ENCODE measurements at regions not wholly inside any gene's neighbourhood (a gene's known extent, or its start where the extent isn't known, plus 50 kb on each side); places are given as distances from the start of the nearest gene placed in this dataset.

DNA sequence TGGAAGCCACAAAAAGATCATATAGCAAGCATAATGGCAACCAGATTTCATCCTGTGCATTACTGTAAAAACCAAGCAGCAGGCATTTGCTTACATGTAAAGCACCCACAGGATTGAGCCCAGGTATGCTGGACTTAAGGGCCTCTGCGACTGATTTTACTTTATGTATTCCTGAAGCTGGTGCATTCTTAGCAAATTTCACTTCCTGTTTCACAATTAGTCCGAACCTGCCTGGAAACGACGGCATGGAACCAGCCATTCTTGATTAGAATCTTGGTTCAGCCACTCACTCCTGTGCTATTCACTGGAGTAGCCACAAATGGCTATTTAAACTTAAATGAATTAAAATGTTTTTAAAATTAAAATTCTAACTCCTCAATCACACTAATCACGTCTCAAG, 239.2 kb downstream of the NUAK1 start:
- Histone ChIP-seq H3K4me1 (ENCODE audit: insufficient read depth, low read length) (no peaks in the 10 kb centered on the region), H4K20me1 (ENCODE audit: insufficient read depth, low read length) (no peaks in the 10 kb centered on the region), H3K4me3 (replicated peaks in 1 of 3; ENCODE audit: insufficient read depth in 1 of 3, low read depth in 2 of 3, low read length in 3 of 3) (no peak overlapping the region), H3K36me3 (replicated peaks in 1 of 2; ENCODE audit: control insufficient read depth in 1 of 2, insufficient read depth in 2 of 2, low read length in 2 of 2) (no peaks in the 10 kb centered on the region), H2AFZ (ENCODE audit: low read length) (no peak overlapping the region), H3K27ac (ENCODE audit: extremely low read length, insufficient read depth, low read length) (no peak overlapping the region), H3K9me3 (ENCODE audit: low read length) (no peaks in the 10 kb centered on the region), H3K9ac (ENCODE audit: insufficient read depth, low read depth, low read length) (no peak overlapping the region), H3K79me2 (ENCODE audit: insufficient read depth, low read length) (no peaks in the 10 kb centered on the region), H3K27me3 (ENCODE audit: control insufficient read depth in 1 of 2, insufficient read depth in 2 of 2, low read length in 2 of 2) (no peaks in the 10 kb centered on the region), H3K4me2 (ENCODE audit: low read depth, low read length) (no peak overlapping the region)
- BruUV-seq (replicated peaks) = no TSS peak
- POLR2A ChIA-PET = no interaction called here
- no peak for TF ChIP-seq ZNF879 (CRISPR knock-in tag; IDR thresholded peaks at IDR 0.05)
- TF ChIP-seq, protein P1, sequence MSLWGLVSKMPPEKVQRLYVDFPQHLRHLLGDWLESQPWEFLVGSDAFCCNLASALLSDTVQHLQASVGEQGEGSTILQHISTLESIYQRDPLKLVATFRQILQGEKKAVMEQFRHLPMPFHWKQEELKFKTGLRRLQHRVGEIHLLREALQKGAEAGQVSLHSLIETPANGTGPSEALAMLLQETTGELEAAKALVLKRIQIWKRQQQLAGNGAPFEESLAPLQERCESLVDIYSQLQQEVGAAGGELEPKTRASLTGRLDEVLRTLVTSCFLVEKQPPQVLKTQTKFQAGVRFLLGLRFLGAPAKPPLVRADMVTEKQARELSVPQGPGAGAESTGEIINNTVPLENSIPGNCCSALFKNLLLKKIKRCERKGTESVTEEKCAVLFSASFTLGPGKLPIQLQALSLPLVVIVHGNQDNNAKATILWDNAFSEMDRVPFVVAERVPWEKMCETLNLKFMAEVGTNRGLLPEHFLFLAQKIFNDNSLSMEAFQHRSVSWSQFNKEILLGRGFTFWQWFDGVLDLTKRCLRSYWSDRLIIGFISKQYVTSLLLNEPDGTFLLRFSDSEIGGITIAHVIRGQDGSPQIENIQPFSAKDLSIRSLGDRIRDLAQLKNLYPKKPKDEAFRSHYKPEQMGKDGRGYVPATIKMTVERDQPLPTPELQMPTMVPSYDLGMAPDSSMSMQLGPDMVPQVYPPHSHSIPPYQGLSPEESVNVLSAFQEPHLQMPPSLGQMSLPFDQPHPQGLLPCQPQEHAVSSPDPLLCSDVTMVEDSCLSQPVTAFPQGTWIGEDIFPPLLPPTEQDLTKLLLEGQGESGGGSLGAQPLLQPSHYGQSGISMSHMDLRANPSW (CRISPR knock-in tag; IDR thresholded peaks at IDR 0.05; ENCODE audit: borderline replicate concordance) = no peak
- no peak for TF ChIP-seq HNRNPLL (IDR thresholded peaks at IDR 0.05; ENCODE audit: low read depth, low read length, poor library complexity, severe bottlenecking)
- TF ChIP-seq, protein P2, sequence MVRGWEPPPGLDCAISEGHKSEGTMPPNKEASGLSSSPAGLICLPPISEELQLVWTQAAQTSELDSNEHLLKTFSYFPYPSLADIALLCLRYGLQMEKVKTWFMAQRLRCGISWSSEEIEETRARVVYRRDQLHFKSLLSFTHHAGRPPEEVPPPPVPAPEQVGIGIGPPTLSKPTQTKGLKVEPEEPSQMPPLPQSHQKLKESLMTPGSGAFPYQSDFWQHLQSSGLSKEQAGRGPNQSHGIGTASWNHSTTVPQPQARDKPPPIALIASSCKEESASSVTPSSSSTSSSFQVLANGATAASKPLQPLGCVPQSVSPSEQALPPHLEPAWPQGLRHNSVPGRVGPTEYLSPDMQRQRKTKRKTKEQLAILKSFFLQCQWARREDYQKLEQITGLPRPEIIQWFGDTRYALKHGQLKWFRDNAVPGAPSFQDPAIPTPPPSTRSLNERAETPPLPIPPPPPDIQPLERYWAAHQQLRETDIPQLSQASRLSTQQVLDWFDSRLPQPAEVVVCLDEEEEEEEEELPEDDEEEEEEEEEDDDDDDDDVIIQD (CRISPR knock-in tag; IDR thresholded peaks at IDR 0.05; ENCODE audit: low read depth) = no peak
- no peak for TF ChIP-seq TOE1 (CRISPR knock-in tag; IDR thresholded peaks at IDR 0.05)
- no peak for ATAC-seq
- DNase-seq (ENCODE audit: low spot score) = no peak
- no peak for FAIRE-seq
- WGBS (ENCODE audit: low lambda C conversion rate) = 1% methylated on average over 5 of the region's 5 CpGs
- intact Hi-C loops (cut with micrococcal nuclease; ENCODE audit: unreplicated experiment) = no loop called here
- CTCF ChIA-PET (ENCODE audit: low intra/inter-chr PET ratio, low total read pairs) = no interaction called here
- in situ Hi-C loops (cut with HindIII; ENCODE audit: extremely low pct_ligation_motif_present, low pct_unique_long_range_greater_than_20kb) = no loop called here
